Central memory CD8-positive, alpha-beta T cell (primary cell): ENCODE measurements at regions not wholly inside any gene's neighbourhood (a gene's known extent, or its start where the extent isn't known, plus 50 kb on each side); places are given as distances from the start of the nearest gene placed in this dataset.
"Not testable (repeated sequence)": the region's sequence is repeated elsewhere in the genome, so short reads cannot be mapped to it uniquely, and the experiment has no call there.

Source experiments
- ATAC-seq: fragments of 150-1000 bp; cut with Tn5 transposase; replicated peaks from 2 replicates; pipeline ENCODE4 v1.10.0; 2022; ENCODE audit warnings: mild to moderate bottlenecking, moderate FRiP score, moderate number of reproducible peaks; ENCODE audit not compliant: poor library complexity, severe bottlenecking; ENCODE audit errors: extremely low read depth
- DNase-seq, 2 donors: peaks; one replicate each; pipeline ENCODE4 v3.0.0; 2021; ENCODE audit warnings: low spot score in 2 of 2
- H3K27ac Mint-ChIP-seq: one replicate; pipeline ENCODE4 v1.8.0; 2022; ENCODE audit warnings: low read depth, mild to moderate bottlenecking, moderate library complexity, mixed read lengths
- H3K27me3 Mint-ChIP-seq: one replicate; pipeline ENCODE4 v1.8.0; 2022; ENCODE audit warnings: mixed read lengths
- H3K36me3 Mint-ChIP-seq: one replicate; pipeline ENCODE4 v1.8.0; 2022; ENCODE audit warnings: mild to moderate bottlenecking, moderate library complexity, mixed read lengths; ENCODE audit not compliant: insufficient read depth
- H3K4me1 Mint-ChIP-seq: one replicate; pipeline ENCODE4 v1.8.0; 2022; ENCODE audit warnings: mixed read lengths
- H3K4me3 Mint-ChIP-seq: one replicate; pipeline ENCODE4 v1.8.0; 2022; ENCODE audit warnings: mild to moderate bottlenecking, moderate library complexity, mixed read lengths
- H3K9me3 Mint-ChIP-seq: one replicate; pipeline ENCODE4 v1.8.0; 2022; ENCODE audit warnings: mixed read lengths

DNA sequence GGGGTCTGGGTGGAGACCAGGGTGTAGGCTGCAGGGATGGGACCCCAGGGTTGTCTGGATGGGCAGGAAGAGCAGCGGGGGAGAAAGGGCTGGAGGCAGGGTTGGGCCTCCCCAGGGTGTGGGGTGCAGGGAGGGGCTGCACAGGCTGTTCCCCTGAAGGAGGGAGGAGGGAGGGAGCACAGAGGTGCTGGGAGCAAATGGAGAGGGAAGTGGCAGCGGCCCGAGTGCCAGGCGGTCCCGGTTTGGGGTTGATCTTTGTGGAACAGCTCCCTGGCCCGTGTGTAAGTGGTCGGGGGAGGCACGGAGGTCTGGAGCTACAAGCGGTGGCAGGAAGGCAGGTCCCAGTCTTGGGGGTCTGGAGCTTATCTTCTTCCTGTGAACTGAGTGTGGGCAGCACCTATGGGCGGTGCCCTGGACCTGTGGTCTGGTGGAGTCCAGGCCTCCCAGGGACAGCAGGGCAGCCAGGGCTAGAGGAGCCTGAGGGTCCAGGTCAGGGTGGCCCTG is 391.6 kb downstream of the TMEM121 start:
- Mint-ChIP-seq H3K4me3 (no peak overlapping the region), H3K36me3 (peaks cover 5% of the 10 kb centered on the region)
- no peak for ATAC-seq

DNA sequence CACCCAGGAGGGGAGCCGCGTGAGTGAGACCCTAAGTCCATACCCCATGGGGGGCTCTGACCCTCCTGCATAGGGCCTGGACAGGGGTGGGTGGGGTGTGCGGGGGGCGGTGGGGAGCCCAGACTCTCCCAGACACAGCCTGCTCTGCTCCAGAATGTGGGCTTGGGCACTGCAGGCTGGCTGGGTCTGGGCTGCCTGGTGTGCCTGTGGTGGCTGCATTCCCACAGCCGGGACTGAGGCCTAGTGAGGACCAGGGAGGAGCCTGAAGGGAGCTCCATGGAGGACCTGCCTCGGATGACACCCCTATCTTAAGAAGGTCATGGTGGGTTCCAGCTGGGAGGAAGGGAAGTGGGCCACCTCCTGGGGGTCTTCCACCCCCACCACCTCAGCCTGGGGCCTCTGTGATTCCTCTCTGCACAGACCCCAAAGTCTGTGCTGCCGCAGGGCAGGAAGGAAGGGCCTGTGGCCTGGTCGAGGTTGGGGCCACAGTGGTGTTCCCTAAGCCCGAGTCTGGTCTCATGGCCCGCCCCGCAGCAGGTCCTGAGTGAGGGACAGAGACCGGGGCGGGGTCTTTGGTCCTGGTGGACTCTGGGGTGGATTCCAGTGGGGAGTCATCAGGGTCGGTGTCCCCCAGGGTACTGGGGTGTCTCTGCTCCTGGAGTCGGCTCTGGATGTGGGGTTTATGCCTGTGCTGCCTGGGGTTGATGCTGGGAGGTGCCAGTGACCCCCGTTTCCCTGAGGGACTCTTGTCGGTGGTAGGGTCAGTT is 392.3 kb downstream of the TMEM121 start:
- peaks cover 35% of the 10 kb centered on the region for H3K27me3 Mint-ChIP-seq
- peaks cover 5% of the 10 kb centered on the region for H3K9me3 Mint-ChIP-seq
- DNase-seq (no peak), ATAC-seq (no peak)
- no peaks in the 10 kb centered on the region for H3K4me1 Mint-ChIP-seq
- H3K36me3 Mint-ChIP-seq = peaks cover 5% of the 10 kb centered on the region
- no peak overlapping the region for H3K4me3 Mint-ChIP-seq
- no peak overlapping the region for H3K27ac Mint-ChIP-seq

More for the DNA sequence above, 391.6 kb downstream of the TMEM121 start:
- no peak overlapping the region for H3K27ac Mint-ChIP-seq
- no peak for DNase-seq
- peaks cover 35% of the 10 kb centered on the region for H3K27me3 Mint-ChIP-seq
- no peaks in the 10 kb centered on the region for H3K4me1 Mint-ChIP-seq
- H3K9me3 Mint-ChIP-seq = peaks cover 5% of the 10 kb centered on the region

DNA sequence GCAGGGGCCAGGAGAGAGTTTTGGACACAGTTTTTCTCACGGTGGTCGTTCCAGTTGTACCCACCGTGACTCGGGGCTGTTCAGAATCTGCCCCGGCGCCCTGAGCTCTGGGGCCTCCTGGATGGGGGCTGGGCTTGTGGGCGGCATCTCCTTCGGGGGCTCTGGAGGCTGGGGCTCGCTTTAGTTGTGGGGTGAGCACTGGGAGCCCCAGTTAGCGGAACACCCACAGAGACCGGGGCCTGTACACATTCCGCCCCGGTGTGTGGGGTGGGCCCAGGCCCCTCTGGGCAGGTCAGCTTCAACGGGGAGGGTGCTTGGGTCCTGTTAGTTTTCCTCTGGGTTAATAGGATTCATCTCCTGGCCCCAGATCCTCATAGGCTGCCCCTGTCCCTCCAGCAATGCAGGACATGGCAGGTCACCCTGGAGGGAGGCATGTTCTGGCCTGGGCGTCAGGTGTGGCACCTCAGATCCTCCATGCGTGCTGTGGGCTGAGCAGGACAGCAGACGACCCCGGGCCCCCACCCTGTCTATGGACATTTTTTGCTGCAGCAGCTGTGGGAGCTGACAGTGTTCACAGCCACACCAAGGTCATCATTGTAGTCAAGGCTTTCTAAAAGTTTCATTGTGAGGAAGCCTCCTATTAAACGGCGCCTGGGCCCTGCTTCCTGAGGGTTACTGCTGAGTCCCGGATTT is 393.2 kb downstream of the TMEM121 start:
- H3K27me3 Mint-ChIP-seq = peaks cover 43% of the 10 kb centered on the region
- no peak for ATAC-seq
- DNase-seq = no peak
- H3K27ac Mint-ChIP-seq = no peak overlapping the region
- H3K4me1 Mint-ChIP-seq = no peaks in the 10 kb centered on the region
- no peak overlapping the region for H3K4me3 Mint-ChIP-seq
- H3K9me3 Mint-ChIP-seq = peaks cover 5% of the 10 kb centered on the region
- H3K36me3 Mint-ChIP-seq = peaks cover 5% of the 10 kb centered on the region

DNA sequence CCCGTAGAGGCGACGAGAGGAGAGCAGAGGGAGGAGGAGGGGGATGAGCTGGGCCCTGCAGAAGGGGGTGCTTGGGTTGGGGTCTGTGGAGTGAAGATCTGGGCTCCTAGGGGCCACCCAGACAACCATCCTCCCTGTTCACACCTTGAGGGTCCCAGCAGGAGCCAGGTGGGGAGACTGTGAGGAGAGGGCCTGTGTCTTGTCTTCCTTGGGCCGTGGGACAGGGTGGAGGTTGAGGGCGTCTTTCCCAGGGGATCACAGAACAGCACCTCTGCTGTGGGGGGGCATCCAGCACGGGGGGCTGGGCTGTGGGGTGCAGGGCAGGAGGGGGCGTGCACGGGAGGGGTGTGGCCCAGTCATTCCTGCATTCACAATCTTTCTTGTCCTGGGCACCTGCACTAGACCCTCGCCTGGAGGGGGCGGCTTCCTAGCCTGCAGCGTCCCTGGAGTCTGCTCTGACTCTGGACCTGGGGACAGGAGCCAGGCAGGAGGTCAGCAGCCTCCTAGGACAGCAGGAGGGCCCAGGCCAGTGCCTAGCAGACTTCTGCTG is 393.8 kb downstream of the TMEM121 start:
- not testable (repeated sequence) for H3K4me3 Mint-ChIP-seq, H3K9me3 Mint-ChIP-seq, H3K36me3 Mint-ChIP-seq, DNase-seq, H3K27ac Mint-ChIP-seq, H3K4me1 Mint-ChIP-seq, ATAC-seq
- peaks cover 45% of the 10 kb centered on the region for H3K27me3 Mint-ChIP-seq

DNA sequence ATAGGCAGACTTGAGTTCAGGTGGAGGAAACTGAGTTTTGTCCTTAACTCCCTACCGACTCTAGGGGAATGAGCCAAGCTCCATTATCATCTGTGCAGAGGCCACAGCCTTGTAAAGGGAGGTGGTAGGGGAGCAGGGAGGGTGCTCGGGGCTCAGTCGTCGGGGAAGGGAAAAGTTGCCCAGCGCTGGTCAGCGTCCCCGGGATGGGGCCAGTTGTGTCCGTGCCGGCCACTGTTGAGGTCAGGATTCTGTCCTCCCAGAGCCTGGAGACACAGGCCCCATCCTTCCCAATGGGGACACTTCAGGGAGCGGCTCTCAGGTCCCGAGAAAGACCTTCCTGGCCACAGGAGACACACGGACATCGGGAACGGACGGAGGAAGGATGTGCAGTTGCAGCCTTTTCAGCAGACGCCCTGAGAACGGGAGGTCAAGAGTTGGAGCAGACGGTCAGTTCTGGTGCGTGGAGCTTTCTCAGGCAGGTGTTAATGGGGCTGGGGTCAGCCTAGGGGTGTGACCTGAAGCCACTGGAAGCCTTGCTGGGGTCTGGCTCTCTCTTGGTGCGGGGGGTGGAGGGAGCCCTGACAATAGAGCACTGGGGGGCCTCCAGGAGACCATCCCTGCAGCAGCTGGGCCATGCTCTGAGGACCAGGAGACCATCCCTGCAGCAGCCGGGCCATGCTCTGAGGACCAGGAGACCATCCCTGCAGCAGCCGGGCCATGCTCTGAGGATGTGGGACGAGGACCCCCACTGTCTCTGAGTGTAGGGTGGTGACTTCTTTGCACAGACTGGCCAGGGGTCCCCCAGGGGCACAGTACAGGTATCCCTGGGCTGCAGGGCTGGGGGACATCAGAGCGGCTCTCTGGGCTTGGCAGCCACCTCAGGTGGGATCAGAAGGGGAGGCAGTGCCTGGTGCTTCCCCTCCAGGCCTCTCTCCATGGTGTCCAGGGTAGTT is 394.7 kb downstream of the TMEM121 start:
- peaks cover 45% of the 10 kb centered on the region for H3K27me3 Mint-ChIP-seq
- not testable (repeated sequence) for H3K36me3 Mint-ChIP-seq, H3K4me1 Mint-ChIP-seq, H3K27ac Mint-ChIP-seq, H3K9me3 Mint-ChIP-seq, H3K4me3 Mint-ChIP-seq, DNase-seq, ATAC-seq

DNA sequence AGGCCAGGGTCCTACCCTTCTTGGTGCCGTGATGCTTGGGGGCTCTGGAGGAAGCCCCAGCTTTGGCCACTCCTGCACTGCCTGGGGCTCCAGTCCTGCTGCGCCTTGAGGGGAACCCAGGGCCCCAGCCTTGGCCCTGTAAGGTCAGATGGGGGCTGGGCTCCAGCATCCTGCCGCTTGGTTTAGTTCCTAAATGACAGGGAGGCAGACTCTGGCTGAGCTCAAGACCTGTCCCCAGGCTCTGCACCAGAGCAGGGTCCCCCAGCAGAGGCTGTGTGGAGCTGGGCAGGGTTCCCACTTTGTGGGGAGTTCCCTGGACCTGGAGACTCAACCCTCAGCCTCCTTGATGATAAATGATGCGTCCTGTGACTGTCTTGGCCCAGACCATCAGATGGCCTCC is 395.4 kb downstream of the TMEM121 start:
- H3K27ac Mint-ChIP-seq, H3K4me3 Mint-ChIP-seq, H3K4me1 Mint-ChIP-seq, H3K9me3 Mint-ChIP-seq, ATAC-seq, H3K36me3 Mint-ChIP-seq, DNase-seq: not testable (repeated sequence)
- H3K27me3 Mint-ChIP-seq = peaks cover 40% of the 10 kb centered on the region

DNA sequence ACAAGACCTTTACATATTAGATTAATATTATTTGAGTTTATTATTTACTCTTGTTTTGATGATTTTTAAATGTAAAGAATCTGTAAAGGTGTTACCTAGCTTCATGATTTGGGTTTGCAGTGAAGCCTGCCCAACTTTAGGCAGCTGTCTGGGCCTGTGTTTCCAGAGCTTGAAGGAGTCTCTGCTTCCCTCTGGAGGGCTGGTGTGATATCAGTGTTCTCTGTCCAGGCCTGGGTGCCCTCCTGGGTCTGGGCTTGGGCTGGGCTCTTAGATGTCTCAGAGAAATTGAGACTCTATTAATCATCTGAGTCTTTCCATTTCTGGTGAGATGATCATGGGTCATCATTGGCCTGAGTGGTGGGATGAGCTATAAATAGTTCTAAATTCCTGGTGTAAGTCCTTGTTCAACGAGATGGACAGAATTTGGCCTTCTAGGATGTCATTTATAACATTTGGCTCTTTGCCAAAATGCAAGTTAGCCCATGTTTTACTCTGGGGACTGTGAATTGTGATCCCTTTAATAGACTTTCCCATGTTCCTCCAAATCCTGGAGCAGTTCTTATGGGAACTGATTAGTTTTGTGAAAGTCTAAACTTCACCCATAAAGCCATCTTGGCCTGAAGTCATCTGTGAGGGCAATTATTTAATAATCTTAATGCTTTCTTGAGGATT is 397.3 kb downstream of the TMEM121 start:
- not testable (repeated sequence) for H3K9me3 Mint-ChIP-seq, H3K4me3 Mint-ChIP-seq, H3K36me3 Mint-ChIP-seq, DNase-seq, H3K27ac Mint-ChIP-seq, H3K4me1 Mint-ChIP-seq, ATAC-seq
- H3K27me3 Mint-ChIP-seq = peaks cover 26% of the 10 kb centered on the region

DNA sequence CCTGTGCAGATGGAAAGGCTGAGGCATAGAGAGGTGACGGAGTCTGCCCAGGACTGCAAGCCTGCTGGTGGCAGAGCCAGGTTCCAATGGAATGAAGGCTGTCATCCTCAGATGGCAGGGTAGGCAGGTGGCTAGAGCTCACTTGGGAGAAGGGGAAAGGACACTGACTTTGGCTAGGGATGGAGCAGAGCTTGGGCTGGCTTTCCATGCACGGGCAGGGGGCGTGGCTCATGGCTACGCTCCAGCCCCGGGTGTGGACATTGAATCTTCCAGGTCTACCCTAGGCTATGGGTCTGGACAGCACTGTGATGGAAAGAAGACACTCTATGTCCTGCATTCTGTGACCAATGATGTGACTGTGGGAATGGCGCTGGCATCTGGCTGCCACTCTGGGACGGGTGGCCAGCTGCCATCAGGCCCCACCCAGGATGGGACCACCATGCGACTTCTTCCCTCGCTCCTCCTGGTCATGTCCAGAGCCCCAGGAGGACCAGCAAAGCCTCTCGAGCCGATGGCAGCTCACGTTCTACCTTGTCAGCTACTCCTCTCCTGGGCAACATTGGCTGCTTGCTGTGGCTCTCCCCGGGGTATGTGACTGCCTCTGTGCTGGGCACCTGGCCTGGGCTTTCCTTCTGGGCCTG is 398.7 kb downstream of the TMEM121 start:
- Mint-ChIP-seq H3K9me3 (peaks cover 5% of the 10 kb centered on the region), H3K4me1 (no peaks in the 10 kb centered on the region), H3K4me3 (no peak overlapping the region), H3K36me3 (peaks cover 2% of the 10 kb centered on the region), H3K27me3 (peaks cover 25% of the 10 kb centered on the region), H3K27ac (no peak overlapping the region)
- DNase-seq = no peak
- no peak for ATAC-seq

DNA sequence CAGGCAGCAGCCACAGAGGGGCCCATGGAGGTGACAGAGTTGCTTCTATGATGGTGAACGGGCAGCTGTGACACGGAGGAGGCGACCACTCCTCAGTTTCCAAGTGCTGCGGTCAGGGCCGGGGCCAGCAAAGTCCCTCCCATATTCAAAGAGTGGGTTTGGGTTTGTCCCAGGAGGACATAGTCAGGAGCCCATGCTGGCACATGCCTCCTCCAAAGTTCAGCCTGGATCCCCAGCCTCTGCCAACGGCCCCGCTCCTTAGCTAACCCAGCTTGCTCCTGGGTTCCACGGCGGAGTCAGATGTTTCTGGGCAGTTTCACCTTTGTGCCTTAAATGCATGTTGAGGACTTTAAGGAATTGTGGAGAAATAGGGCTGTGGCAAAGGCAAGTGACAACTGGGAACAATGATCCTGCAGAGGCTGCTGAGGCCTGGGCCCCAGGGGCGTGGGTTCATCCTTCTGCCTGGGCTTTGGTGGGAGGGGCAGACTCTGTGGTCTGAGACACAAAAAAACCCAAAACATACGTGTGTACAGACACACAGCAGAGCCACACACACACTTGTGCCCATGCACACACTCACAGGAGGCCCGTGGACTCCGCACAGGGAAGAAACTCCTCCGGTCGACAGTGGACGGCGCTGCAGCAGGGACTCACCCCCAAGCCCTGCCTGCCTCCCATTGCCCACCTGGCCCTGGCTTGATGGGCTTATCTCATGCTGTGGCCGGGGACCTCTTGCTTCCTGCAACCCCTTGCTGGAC is 399.4 kb downstream of the TMEM121 start:
- H3K4me1 Mint-ChIP-seq = no peaks in the 10 kb centered on the region
- peaks cover 5% of the 10 kb centered on the region for H3K9me3 Mint-ChIP-seq
- H3K27ac Mint-ChIP-seq = no peak overlapping the region
- H3K4me3 Mint-ChIP-seq = no peak overlapping the region
- peaks cover 25% of the 10 kb centered on the region for H3K27me3 Mint-ChIP-seq
- no peak for ATAC-seq
- no peak for DNase-seq
- H3K36me3 Mint-ChIP-seq = peaks cover 2% of the 10 kb centered on the region

DNA sequence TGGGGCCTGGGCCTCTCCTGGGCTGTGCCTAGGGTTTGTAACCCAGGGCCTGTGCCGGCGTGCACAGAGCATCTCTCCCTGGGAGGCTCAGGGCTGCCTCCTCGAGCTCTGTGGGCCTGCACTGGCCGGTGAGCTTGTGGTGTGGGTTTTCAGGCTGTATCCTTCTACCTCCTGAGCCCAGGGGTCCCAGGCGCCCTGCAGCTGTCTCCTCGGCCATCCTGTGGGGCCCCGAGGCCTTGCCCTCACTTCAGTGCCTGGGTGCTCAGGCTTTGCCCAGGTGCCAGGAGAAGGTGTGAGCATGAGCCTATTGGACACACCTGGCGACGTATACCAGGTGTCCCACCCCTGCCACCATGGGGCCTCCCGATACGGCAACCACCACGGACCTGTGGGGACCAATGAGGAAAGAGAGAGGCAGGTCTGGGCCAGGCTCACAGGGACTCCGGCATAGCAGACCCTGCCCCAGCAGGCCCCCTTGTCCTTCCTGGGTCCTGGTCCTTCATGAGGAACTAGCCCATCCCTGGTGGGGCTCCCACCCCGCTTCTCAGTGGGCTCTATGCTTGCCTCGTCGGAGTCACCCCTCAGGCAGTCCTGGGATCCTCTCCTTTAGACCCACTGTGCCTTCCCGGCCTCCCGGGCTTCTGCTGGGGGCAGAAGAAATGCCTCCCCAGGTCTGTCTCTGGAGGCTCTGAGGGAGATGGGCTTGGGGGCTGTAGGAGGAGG is 400.2 kb downstream of the TMEM121 start:
- H3K9me3 Mint-ChIP-seq = peaks cover 5% of the 10 kb centered on the region
- no peak for ATAC-seq

More for the DNA sequence above, 400.2 kb downstream of the TMEM121 start:
- H3K27me3 Mint-ChIP-seq = peaks cover 29% of the 10 kb centered on the region
- no peak overlapping the region for H3K4me3 Mint-ChIP-seq
- H3K4me1 Mint-ChIP-seq = no peaks in the 10 kb centered on the region
- H3K27ac Mint-ChIP-seq = no peak overlapping the region
- DNase-seq = no peak
- H3K36me3 Mint-ChIP-seq = peaks cover 2% of the 10 kb centered on the region
